Activated naive CD4-positive, alpha-beta T cell treated with anti-CD3 and anti-CD28 coated beads, Interleukin-2, amount 10 ng/mL, durations not matched to agents 7 days and 5 days (primary cell): ENCODE measurements at regions not wholly inside any gene's neighbourhood (a gene's known extent, or its start where the extent isn't known, plus 50 kb on each side); places are given as distances from the start of the nearest gene placed in this dataset.

Experiments used
- CTCF ChIA-PET: fragments of 350-600 bp; sonication (Branson Sonifier 250); formaldehyde crosslinking; loops from one replicate; lab custom pipeline; 2021; ENCODE audit warnings: antibody characterized with exemption; lab: Charles Lee
- DNase-seq: peaks from one replicate; pipeline ENCODE4 v3.0.0-alpha.2; 2020
- H3K27ac Mint-ChIP-seq: one replicate; pipeline ENCODE4 v1.8.0; 2021; ENCODE audit warnings: mild to moderate bottlenecking, moderate library complexity, mixed read lengths
- H3K27me3 Mint-ChIP-seq: one replicate; pipeline ENCODE4 v1.8.0; 2021; ENCODE audit warnings: mild to moderate bottlenecking, mixed read lengths
- H3K36me3 Mint-ChIP-seq: one replicate; pipeline ENCODE4 v1.8.0; 2021; ENCODE audit warnings: mixed read lengths
- H3K4me1 Mint-ChIP-seq: one replicate; pipeline ENCODE4 v1.8.0; 2021; ENCODE audit warnings: mixed read lengths
- H3K4me3 Mint-ChIP-seq: one replicate; pipeline ENCODE4 v1.8.0; 2021; ENCODE audit warnings: mild to moderate bottlenecking, moderate library complexity, mixed read lengths
- H3K9me3 Mint-ChIP-seq: one replicate; pipeline ENCODE4 v1.8.0; 2021; ENCODE audit warnings: mixed read lengths

DNA sequence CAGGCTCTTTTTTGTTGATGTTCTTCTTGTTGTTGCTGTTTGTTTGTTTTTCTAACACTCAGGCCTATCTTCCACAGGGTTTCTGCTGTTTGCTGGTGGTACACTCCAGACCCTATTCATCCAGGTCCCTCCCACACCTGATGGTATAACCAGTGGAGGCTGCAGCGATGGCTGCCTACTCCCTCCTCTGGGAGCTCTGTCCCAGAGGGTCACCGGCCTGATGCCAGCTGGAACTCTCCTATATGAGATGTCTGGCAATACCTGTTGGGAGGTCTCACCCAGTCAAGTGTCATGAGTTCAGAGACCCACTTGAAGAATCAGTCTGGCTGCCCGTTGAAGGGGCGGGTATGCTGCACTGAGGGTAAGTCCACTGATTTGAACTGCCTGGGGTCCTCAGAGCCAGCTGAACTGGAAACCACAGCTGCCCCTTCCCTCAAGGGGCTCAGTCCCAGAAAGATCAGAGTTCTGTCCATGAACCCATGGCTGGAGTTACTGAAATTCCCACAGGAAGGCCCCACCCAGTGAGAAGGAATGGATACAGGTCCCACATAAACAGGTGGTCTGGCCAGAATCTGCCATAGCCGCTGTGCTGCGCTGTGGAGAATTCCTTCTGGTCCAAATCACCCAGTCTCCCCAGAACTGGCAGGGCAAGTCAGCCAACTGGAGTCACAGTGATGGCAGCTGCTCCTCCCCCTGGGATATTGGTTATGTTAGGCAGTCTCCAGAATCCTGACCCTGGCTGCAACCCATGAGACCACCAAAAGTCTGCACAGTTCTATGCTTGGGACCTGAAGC lies 664.4 kb downstream of the FRK start:
- Mint-ChIP-seq H3K4me3 (no peak overlapping the region), H3K27ac (no peak overlapping the region), H3K27me3 (no peaks in the 10 kb centered on the region), H3K4me1 (no peaks in the 10 kb centered on the region), H3K36me3 (no peaks in the 10 kb centered on the region), H3K9me3 (peaks cover 32% of the 10 kb centered on the region)
- CTCF ChIA-PET, result no interaction called here
- no peak for DNase-seq

DNA sequence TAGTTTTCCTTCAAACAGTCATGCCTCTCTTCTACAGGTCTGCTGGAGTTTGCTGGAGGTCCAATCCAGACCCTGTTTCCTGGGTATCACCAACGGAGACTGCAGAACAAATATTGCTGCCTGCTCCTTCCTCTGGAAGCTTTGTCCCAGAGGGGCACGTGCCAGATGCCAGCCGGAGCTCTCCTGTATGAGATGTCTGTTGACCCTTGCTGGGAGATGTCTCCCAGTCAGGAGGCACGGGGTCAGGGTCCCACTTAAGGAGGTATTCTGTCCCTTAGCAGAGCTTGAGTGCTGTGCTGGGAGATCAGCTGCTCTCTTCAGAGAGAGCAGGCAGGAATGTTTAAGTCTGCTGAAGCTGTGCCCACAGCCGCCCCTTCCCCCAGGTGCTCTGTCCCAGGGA lies 666.9 kb downstream of the FRK start:
- H3K4me3 Mint-ChIP-seq, result no peak overlapping the region

DNA sequence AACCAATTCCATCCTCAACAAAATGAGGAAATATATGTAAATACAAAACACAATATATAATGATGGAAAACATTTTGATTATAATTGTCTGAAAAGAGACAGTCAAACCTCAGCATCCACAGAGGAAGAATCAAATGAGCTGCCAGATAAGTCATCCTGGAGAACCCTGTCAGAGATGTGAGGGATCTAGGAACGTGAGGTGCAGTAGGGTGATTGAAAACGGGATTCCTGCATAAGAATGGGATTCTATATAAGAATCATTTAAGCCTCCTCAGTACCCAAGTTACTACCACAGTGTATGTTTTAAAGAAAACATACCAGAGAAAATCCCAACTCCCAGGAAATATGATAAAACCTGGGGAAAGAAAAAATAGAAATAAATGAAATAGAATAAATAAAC lies 690.5 kb downstream of the FRK start:
- CTCF ChIA-PET, result no interaction called here
- Mint-ChIP-seq H3K36me3 (no peaks in the 10 kb centered on the region), H3K27me3 (no peaks in the 10 kb centered on the region), H3K27ac (no peak overlapping the region), H3K9me3 (peaks cover 14% of the 10 kb centered on the region), H3K4me1 (no peaks in the 10 kb centered on the region), H3K4me3 (no peak overlapping the region)
- DNase-seq, result no peak

More for the DNA sequence above, 666.9 kb downstream of the FRK start:
- H3K9me3 Mint-ChIP-seq, result peaks cover 40% of the 10 kb centered on the region
- H3K4me1 Mint-ChIP-seq, result no peaks in the 10 kb centered on the region
- DNase-seq, result no peak
- H3K36me3 Mint-ChIP-seq, result no peaks in the 10 kb centered on the region
- no peak overlapping the region for H3K27ac Mint-ChIP-seq
- CTCF ChIA-PET, result no interaction called here
- no peaks in the 10 kb centered on the region for H3K27me3 Mint-ChIP-seq

- DNase-seq, result no peak
- no peaks in the 10 kb centered on the region for H3K36me3 Mint-ChIP-seq
- H3K4me1 Mint-ChIP-seq, result no peaks in the 10 kb centered on the region
- H3K9me3 Mint-ChIP-seq, result peaks cover 17% of the 10 kb centered on the region
- H3K27ac Mint-ChIP-seq, result no peak overlapping the region
- H3K4me3 Mint-ChIP-seq, result no peak overlapping the region
- H3K27me3 Mint-ChIP-seq, result no peaks in the 10 kb centered on the region
- CTCF ChIA-PET, result no interaction called here
Measured at GRCh38 chr6:115365783-115366182, 694.9 kb downstream of the FRK start.

- no peak overlapping the region for H3K27ac Mint-ChIP-seq
- no peaks in the 10 kb centered on the region for H3K4me1 Mint-ChIP-seq
- H3K4me3 Mint-ChIP-seq, result no peak overlapping the region
- CTCF ChIA-PET, result no interaction called here
- H3K36me3 Mint-ChIP-seq, result no peaks in the 10 kb centered on the region
- no peak for DNase-seq
- no peaks in the 10 kb centered on the region for H3K27me3 Mint-ChIP-seq
- H3K9me3 Mint-ChIP-seq, result peaks cover 13% of the 10 kb centered on the region
Measured at GRCh38 chr6:115363379-115363778, 697.3 kb downstream of the FRK start.

DNA sequence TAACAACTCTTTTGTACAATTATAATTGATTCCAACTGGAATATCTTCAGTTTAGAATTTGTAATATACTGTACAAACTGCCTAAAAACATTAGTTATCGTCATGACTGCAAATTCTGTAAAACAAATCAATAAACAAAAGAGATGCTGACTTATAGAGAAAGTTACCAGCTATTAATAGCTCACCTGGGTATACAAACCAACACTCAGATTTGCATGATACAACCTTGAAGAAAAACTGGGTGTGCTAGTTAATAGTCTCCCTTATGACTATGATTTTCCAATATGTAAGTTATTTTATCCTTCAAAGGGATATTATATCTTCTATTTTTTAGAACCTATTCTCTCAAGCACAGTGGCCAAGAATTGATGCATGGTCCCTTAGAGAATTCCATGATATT lies 698.5 kb downstream of the FRK start:
- H3K27ac Mint-ChIP-seq, result no peak overlapping the region
- H3K27me3 Mint-ChIP-seq, result no peaks in the 10 kb centered on the region
- no peaks in the 10 kb centered on the region for H3K36me3 Mint-ChIP-seq
- H3K9me3 Mint-ChIP-seq, result peaks cover 13% of the 10 kb centered on the region
- CTCF ChIA-PET, result no interaction called here
- no peaks in the 10 kb centered on the region for H3K4me1 Mint-ChIP-seq
- no peak for DNase-seq
- no peak overlapping the region for H3K4me3 Mint-ChIP-seq

DNA sequence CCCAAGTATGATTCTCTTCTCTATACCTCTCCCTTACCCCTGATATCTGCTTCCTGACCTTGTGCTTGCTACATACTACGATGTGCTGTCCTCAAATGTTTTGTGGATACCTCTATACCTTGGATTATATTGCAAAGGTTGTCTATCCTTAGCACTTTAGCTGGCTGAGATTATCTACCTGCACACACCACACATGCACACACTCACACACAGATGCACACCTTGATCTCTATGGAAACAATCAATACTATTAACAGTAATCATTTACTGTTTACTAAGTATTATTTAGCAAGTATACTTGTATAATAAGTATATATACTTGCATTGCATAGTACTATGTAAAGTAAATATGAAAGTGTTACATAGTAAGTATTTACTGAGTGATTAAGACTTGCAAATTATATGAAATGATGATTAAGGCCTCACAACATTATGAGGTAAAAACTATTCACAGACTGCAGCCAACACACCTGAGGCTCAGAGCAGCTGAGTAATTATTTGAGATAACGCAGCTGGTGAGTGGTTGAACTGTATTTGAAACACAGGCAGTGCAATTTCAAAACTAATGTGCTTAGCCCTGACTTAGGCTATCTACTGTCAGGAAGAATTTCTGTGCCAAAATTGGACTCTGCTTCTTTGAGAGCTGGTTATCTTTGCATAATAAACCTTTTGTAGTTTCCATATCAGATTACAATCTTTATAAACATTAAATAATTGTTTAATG lies 699.9 kb downstream of the FRK start:
- Mint-ChIP-seq H3K27ac (no peak overlapping the region), H3K4me3 (no peak overlapping the region), H3K27me3 (no peaks in the 10 kb centered on the region), H3K9me3 (peaks cover 9% of the 10 kb centered on the region), H3K4me1 (no peaks in the 10 kb centered on the region), H3K36me3 (no peaks in the 10 kb centered on the region)
- CTCF ChIA-PET, result interaction anchor here (0.6 kb wide), 1 partner anchor 1294 kb away, joined by 3 read pairs; no protein-coding TSS in a partner anchor
- DNase-seq, result no peak

DNA sequence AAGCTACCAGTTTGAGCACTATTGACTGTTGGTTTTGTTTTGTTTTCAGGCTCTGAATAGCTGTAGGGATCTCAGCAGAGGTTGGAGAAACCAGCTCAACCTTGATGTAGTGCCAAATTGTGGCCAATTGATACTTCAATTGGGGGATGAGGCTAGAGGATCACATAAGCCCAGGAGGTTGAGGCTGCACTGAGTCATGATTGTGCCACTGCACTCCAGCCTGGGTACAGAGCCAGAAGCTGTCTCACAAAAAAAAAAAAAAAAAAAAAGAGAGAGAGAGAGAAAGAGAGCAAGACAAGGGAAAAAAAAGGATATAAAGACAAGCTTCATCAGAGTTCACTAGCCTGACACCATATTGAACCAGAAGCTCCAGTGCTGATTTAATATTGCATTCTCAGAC lies 702.1 kb downstream of the FRK start:
- DNase-seq, result no peak
- Mint-ChIP-seq H3K4me1 (no peaks in the 10 kb centered on the region), H3K9me3 (peaks cover 5% of the 10 kb centered on the region), H3K27me3 (no peaks in the 10 kb centered on the region), H3K36me3 (no peaks in the 10 kb centered on the region), H3K27ac (no peak overlapping the region), H3K4me3 (no peak overlapping the region)
- CTCF ChIA-PET, result interaction anchor here (0.6 kb wide), 1 partner anchor 47 kb away, joined by 4 read pairs; no protein-coding TSS in a partner anchor

DNA sequence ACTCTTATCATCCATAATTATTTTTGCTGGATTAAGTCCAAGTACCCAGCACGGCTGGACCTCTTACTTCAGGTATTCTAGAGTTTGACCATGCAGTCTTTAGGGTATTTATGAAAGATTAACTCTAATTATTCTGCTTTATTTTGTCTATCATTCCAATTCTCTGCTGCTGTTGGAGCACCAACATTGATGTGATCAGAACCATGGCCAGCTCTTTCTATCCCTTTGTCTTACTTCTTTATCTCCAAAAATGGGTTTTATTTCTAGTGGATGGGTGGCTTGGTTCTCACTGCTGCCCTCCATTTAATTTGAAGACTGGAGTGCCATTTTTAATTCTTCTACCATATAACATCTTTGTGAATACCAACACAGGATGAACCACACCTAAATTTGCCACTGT lies 704.3 kb downstream of the FRK start:
- Mint-ChIP-seq H3K4me1 (no peaks in the 10 kb centered on the region), H3K9me3 (peaks cover 6% of the 10 kb centered on the region), H3K36me3 (no peaks in the 10 kb centered on the region), H3K27ac (no peak overlapping the region), H3K4me3 (no peak overlapping the region), H3K27me3 (no peaks in the 10 kb centered on the region)
- CTCF ChIA-PET, result no interaction called here
- no peak for DNase-seq

DNA sequence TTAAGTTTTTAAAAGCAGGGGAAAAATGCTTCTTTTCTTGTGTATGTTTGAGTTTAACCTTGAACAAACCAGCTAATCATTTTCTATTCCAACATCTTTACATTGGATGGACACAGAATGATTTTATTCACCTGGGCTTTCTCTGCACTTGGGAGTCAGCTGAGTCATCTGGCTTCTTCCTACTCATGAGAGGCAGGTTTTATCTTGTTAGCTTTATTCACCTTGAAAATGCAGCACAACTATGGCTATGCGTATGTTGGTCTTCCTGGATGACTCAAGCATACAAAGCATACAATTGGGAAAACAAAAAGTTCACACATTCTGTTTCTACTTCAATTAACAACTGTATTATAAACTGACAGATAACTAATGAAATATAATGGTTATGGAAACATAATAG lies 737.7 kb downstream of the FRK start:
- H3K9me3 Mint-ChIP-seq, result no peaks in the 10 kb centered on the region
- H3K4me1 Mint-ChIP-seq, result no peaks in the 10 kb centered on the region
- CTCF ChIA-PET, result no interaction called here
- no peak for DNase-seq
- H3K27me3 Mint-ChIP-seq, result no peaks in the 10 kb centered on the region
- H3K27ac Mint-ChIP-seq, result no peak overlapping the region
- H3K36me3 Mint-ChIP-seq, result no peaks in the 10 kb centered on the region
- H3K4me3 Mint-ChIP-seq, result no peak overlapping the region

DNA sequence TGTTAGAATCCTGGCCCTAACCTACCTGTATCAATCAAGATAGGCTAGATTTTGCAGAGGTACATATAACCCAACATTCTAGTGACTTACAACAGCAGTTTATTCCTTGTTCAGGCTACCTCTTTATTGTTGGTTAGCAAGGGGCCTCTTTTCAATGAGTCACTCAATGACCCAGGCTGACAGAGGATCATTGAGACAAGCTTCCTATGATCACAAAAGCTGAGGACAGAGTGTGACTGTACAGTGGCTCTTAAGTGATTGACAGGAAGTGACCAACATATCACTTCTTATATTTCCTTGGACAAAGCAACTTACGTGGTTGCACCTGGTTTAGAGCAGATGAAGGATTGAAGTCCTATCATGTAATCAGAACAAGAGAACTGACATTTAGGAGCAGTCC lies 740.9 kb downstream of the FRK start:
- no peak for DNase-seq
- no peak overlapping the region for H3K4me3 Mint-ChIP-seq
- no peaks in the 10 kb centered on the region for H3K9me3 Mint-ChIP-seq
- no peaks in the 10 kb centered on the region for H3K4me1 Mint-ChIP-seq
- CTCF ChIA-PET, result no interaction called here
- no peaks in the 10 kb centered on the region for H3K36me3 Mint-ChIP-seq
- H3K27me3 Mint-ChIP-seq, result no peaks in the 10 kb centered on the region
- no peak overlapping the region for H3K27ac Mint-ChIP-seq

GRCh38 chr6:115310156-115310555 lies 750.5 kb downstream of the FRK start:
- Mint-ChIP-seq H3K4me3 (no peak overlapping the region), H3K9me3 (peaks cover 18% of the 10 kb centered on the region), H3K36me3 (no peaks in the 10 kb centered on the region), H3K4me1 (no peaks in the 10 kb centered on the region), H3K27ac (no peak overlapping the region), H3K27me3 (no peaks in the 10 kb centered on the region)
- no peak for DNase-seq
- CTCF ChIA-PET, result no interaction called here

- Mint-ChIP-seq H3K4me3 (no peak overlapping the region), H3K4me1 (no peaks in the 10 kb centered on the region), H3K36me3 (no peaks in the 10 kb centered on the region), H3K9me3 (peaks cover 5% of the 10 kb centered on the region), H3K27me3 (no peaks in the 10 kb centered on the region), H3K27ac (no peak overlapping the region)
- no peak for DNase-seq
- CTCF ChIA-PET, result no interaction called here
Measured at GRCh38 chr6:115302731-115303130, 758.0 kb downstream of the FRK start.

DNA sequence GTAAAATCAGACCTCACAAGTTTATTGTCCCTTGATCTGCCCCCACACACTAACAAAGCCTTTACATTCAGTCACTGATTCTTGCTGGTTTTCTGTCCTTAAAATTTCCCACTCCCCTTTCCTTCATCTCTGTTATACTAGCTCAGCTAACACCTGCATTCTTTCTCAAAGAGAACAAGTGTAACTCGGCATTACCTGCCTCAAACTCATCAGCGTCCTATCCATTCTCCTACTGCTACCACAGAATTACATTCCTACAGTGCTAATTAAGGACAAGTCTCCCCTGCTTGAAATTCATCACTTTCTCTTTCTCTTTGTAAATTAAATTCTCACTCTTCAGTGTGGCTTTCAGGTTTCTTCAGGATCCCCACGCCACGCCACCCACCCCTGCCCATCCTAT lies 773.2 kb downstream of the FRK start:
- no peak overlapping the region for H3K4me3 Mint-ChIP-seq
- H3K9me3 Mint-ChIP-seq, result no peaks in the 10 kb centered on the region
- H3K27ac Mint-ChIP-seq, result no peak overlapping the region
- no peak for DNase-seq
- H3K27me3 Mint-ChIP-seq, result no peaks in the 10 kb centered on the region
- no peaks in the 10 kb centered on the region for H3K4me1 Mint-ChIP-seq
- CTCF ChIA-PET, result no interaction called here
- no peaks in the 10 kb centered on the region for H3K36me3 Mint-ChIP-seq
